ENCODE measurements at regions not wholly inside any gene's neighbourhood (a gene's known extent, or its start where the extent isn't known, plus 50 kb on each side); places are given as distances from the start of the nearest gene placed in this dataset.

DNA sequence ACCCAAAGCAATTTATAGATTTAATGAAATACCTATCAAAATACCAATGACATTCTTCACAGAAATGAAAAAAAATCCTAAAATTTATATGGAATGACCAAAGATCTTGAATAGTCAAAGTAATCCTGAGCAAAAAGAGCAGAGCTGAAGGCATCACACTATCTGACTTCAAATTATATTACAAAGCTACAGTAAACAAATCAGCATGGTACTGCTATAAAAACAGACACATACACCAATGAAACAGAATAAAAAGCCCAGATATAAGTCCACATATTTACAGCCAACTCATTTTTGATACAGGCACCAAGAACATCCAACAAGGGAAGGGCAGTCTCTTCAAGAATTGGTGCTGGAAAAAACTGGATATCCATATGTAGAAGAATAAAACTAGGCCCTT is 54.9 kb upstream of the TMEM158 start:
- TF ChIP-seq, protein P1, sequence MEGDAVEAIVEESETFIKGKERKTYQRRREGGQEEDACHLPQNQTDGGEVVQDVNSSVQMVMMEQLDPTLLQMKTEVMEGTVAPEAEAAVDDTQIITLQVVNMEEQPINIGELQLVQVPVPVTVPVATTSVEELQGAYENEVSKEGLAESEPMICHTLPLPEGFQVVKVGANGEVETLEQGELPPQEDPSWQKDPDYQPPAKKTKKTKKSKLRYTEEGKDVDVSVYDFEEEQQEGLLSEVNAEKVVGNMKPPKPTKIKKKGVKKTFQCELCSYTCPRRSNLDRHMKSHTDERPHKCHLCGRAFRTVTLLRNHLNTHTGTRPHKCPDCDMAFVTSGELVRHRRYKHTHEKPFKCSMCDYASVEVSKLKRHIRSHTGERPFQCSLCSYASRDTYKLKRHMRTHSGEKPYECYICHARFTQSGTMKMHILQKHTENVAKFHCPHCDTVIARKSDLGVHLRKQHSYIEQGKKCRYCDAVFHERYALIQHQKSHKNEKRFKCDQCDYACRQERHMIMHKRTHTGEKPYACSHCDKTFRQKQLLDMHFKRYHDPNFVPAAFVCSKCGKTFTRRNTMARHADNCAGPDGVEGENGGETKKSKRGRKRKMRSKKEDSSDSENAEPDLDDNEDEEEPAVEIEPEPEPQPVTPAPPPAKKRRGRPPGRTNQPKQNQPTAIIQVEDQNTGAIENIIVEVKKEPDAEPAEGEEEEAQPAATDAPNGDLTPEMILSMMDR (tag by site-specific recombination; IDR thresholded peaks at IDR 0.05): no peak
- TF ChIP-seq REPIN1 (tag by site-specific recombination; IDR thresholded peaks at IDR 0.05; ENCODE audit: low read depth) (no peak), ZBTB21 (tag by site-specific recombination; IDR thresholded peaks at IDR 0.05) (no peak), ZNF311 (tag by site-specific recombination; IDR thresholded peaks at IDR 0.05; ENCODE audit: borderline replicate concordance) (no peak), KLF16 (tag by site-specific recombination; IDR thresholded peaks at IDR 0.05) (no peak), YY1 (tag by site-specific recombination; IDR thresholded peaks at IDR 0.05) (no peak), RBAK (tag by site-specific recombination; IDR thresholded peaks at IDR 0.05) (no peak), ZFP3 (tag by site-specific recombination; IDR thresholded peaks at IDR 0.05; ENCODE audit: low read depth) (no peak), ZNF335 (tag by site-specific recombination; conservative IDR thresholded peaks at IDR 0.05) (no peak), ZBTB1 (tag by site-specific recombination; IDR thresholded peaks at IDR 0.05) (no peak)
- TF ChIP-seq, protein P2, sequence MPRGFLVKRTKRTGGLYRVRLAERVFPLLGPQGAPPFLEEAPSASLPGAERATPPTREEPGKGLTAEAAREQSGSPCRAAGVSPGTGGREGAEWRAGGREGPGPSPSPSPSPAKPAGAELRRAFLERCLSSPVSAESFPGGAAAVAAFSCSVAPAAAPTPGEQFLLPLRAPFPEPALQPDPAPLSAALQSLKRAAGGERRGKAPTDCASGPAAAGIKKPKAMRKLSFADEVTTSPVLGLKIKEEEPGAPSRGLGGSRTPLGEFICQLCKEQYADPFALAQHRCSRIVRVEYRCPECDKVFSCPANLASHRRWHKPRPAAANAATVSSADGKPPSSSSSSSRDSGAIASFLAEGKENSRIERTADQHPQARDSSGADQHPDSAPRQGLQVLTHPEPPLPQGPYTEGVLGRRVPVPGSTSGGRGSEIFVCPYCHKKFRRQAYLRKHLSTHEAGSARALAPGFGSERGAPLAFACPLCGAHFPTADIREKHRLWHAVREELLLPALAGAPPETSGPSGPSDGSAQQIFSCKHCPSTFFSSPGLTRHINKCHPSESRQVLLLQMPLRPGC (tag by site-specific recombination; IDR thresholded peaks at IDR 0.05): no peak
